C1 segment of cervical spinal cord (tissue), 14 donors: ENCODE measurements at regions not wholly inside any gene's neighbourhood (a gene's known extent, or its start where the extent isn't known, plus 50 kb on each side); places are given as distances from the start of the nearest gene placed in this dataset.
"Not testable (repeated sequence)": the region's sequence is repeated elsewhere in the genome, so short reads cannot be mapped to it uniquely, and the experiment has no call there.

ENCODE experiments used
- DNase-seq, 14 donors: peaks; one replicate each; lab custom pipeline; 2025; lab: John Stamatoyannopoulos, UW

GRCh38 chr10:27390681-27391080, 113.4 kb upstream of the RAB18 start:
- DNase-seq = no peak

- DNase-seq = no peak
These were observed 115.2 kb upstream of the RAB18 start for GRCh38 chr10:27388761-27389399.

GRCh38 chr10:27383595-27384542, 120.2 kb upstream of the RAB18 start:
- no peak for DNase-seq

GRCh38 chr10:27382176-27382575, 121.9 kb upstream of the RAB18 start:
- DNase-seq = no peak

GRCh38 chr10:27380929-27381358, 123.2 kb upstream of the RAB18 start:
- DNase-seq = no peak

- not testable (repeated sequence) for DNase-seq
These were observed 125.1 kb upstream of the RAB18 start for GRCh38 chr10:27379041-27379440.

GRCh38 chr10:27373566-27374160, 130.4 kb upstream of the RAB18 start:
- no peak for DNase-seq

- no peak for DNase-seq
These were observed 131.5 kb upstream of the ACBD5 start for GRCh38 chr10:27372095-27372494.

- DNase-seq = not testable (repeated sequence)
These were observed 130.8 kb upstream of the ACBD5 start for GRCh38 chr10:27371375-27371774.

- no peak for DNase-seq
These were observed 129.3 kb upstream of the ACBD5 start for GRCh38 chr10:27369880-27370279.

GRCh38 chr10:27368706-27369105, 128.1 kb upstream of the ACBD5 start:
- DNase-seq = no peak

GRCh38 chr10:27366769-27367168, 126.2 kb upstream of the ACBD5 start:
- no peak for DNase-seq

GRCh38 chr10:27364028-27364427, 123.4 kb upstream of the ACBD5 start:
- DNase-seq = no peak

GRCh38 chr10:27360581-27361172, 120.1 kb upstream of the ACBD5 start:
- DNase-seq = peak in 11 of 14 donors; percentile 4 to 57 (median 21)

- DNase-seq = no peak
These were observed 119.3 kb upstream of the ACBD5 start for GRCh38 chr10:27359792-27360355.

- peak in 1 of 14 donors; percentile 72 for DNase-seq
These were observed 116.1 kb upstream of the ACBD5 start for GRCh38 chr10:27356738-27357137.

GRCh38 chr10:27355918-27356573, 115.4 kb upstream of the ACBD5 start:
- no peak for DNase-seq

GRCh38 chr10:27354643-27355270, 114.2 kb upstream of the ACBD5 start:
- DNase-seq = peak in 4 of 14 donors; percentile 3 to 31 (median 13)

- DNase-seq = not testable (repeated sequence)
These were observed 113.5 kb upstream of the ACBD5 start for GRCh38 chr10:27354100-27354499.

GRCh38 chr10:27349987-27350386, 109.4 kb upstream of the ACBD5 start:
- no peak for DNase-seq

- DNase-seq = not testable (repeated sequence)
These were observed 107.2 kb upstream of the ACBD5 start for GRCh38 chr10:27347827-27348207.
